ENCODE measurements at regions not wholly inside any gene's neighbourhood (a gene's known extent, or its start where the extent isn't known, plus 50 kb on each side); places are given as distances from the start of the nearest gene placed in this dataset.
"Not testable (repeated sequence)": the region's sequence is repeated elsewhere in the genome, so short reads cannot be mapped to it uniquely, and the experiment has no call there.

DNA sequence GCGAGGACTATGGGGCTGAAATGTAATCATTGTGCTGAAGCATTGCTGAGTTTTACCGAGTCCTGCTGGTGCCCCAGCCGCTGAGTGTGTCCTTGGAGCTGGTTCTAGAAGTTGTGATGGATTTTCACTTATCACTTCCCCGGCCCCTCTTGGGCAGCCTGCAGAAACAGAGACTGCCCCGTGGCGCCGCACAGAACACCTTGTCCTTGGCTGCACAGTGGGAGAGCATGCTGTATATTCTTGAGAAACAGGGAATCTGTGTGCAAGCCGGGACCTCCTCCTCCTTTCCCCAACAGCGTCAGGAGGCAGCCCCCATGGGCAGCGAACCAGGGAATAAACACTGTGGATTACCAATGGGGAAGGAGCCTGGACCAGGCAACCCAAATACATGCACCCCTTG is 90.6 kb upstream of the RUFY1 start:
- Histone ChIP-seq H3K4me1 (no peaks in the 10 kb centered on the region), H3K27me3 (no peaks in the 10 kb centered on the region), H3K27ac (no peak overlapping the region), H3K9me3 (peaks cover 0 to 3% of the 10 kb centered on the region in 2 donors), H3K4me3 (no peak overlapping the region), H3K36me3 (no peaks in the 10 kb centered on the region)
- TF ChIP-seq, protein P1, sequence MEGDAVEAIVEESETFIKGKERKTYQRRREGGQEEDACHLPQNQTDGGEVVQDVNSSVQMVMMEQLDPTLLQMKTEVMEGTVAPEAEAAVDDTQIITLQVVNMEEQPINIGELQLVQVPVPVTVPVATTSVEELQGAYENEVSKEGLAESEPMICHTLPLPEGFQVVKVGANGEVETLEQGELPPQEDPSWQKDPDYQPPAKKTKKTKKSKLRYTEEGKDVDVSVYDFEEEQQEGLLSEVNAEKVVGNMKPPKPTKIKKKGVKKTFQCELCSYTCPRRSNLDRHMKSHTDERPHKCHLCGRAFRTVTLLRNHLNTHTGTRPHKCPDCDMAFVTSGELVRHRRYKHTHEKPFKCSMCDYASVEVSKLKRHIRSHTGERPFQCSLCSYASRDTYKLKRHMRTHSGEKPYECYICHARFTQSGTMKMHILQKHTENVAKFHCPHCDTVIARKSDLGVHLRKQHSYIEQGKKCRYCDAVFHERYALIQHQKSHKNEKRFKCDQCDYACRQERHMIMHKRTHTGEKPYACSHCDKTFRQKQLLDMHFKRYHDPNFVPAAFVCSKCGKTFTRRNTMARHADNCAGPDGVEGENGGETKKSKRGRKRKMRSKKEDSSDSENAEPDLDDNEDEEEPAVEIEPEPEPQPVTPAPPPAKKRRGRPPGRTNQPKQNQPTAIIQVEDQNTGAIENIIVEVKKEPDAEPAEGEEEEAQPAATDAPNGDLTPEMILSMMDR (IDR thresholded peaks at IDR 0.05), result no peak
- no peak for TF ChIP-seq POLR2A (IDR thresholded peaks at IDR 0.05)
- intact Hi-C loops (cut with DNase I; ENCODE audit: low total_unique reads), result no loop called here
- DNase-seq, result no peak

DNA sequence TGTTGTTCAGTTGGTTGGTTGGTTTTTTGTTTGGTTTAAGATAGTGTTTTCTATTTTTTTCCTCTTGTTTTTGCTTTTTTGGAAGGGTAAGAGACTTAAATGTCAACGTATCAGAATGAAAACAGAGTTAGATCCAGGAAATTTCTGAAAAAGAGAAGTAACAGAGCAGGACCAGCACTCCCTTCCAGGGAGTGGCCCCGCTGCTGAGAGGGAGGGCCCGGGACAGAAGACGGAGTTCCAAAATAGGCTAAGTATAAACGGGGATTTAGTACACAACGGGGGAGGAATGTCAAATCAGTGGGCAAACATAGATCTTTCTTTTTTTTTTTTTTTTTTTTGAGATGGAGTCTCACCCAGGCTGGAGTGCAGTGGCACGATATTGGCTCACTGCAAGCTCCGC is 92.7 kb upstream of the RUFY1 start:
- TF ChIP-seq, protein P1 (IDR thresholded peaks at IDR 0.05), result no peak
- no peak for TF ChIP-seq POLR2A (IDR thresholded peaks at IDR 0.05)
- DNase-seq, result no peak

DNA sequence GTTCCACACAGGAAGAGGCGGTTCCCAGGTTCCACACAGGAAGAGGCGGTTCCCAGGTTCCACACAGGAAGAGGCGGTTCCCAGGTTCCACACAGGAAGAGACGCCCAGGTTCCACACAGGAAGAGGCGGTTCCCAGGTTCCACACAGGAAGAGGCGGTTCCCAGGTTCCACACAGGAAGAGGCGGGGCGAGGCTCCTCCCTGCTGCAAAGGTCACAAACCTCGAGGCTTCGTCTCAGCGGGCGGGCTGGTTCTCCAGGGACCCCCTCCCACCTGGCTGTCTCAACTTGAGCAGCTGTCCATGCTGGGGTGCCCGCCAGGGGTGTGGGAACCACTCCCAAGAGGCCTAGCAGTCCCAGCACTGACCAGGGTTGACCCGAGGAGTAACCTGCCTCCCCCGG is 94.3 kb upstream of the RUFY1 start:
- H3K27ac ChIP-seq; H3K4me1 ChIP-seq; intact Hi-C loops (cut with DNase I; ENCODE audit: low total_unique reads); DNase-seq; H3K4me3 ChIP-seq; H3K36me3 ChIP-seq; H3K27me3 ChIP-seq; H3K9me3 ChIP-seq: not testable (repeated sequence)

More for the DNA sequence above, 92.7 kb upstream of the RUFY1 start:
- H3K36me3 ChIP-seq, result no peaks in the 10 kb centered on the region
- H3K4me1 ChIP-seq, result no peaks in the 10 kb centered on the region
- H3K9me3 ChIP-seq, result no peaks in the 10 kb centered on the region
- no peak overlapping the region for H3K27ac ChIP-seq
- intact Hi-C loops (cut with DNase I; ENCODE audit: low total_unique reads), result no loop called here
- H3K27me3 ChIP-seq, result no peaks in the 10 kb centered on the region
- H3K4me3 ChIP-seq, result no peak overlapping the region

DNA sequence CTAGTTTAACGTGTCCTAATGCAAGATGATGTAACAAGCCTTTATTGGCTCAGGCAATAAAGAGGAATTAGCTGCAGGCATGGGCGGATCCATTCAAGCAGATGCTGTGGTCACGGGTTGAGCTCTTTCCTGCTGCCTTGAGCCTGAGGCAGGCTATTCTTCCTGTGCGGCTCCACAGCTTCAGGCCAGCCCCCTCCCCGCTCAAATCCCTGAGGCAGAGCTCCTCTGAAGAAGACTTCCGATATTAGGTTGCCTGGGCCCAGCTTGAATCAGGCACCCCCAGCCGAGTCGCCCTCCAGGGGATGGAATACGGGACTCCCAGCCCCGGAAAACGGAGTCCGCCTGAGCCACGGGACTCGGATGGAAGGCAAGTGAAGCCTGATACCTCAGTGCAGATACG is 95.0 kb upstream of the RUFY1 start:
- intact Hi-C loops (cut with DNase I; ENCODE audit: low total_unique reads), result no loop called here
- H3K4me3 ChIP-seq, result no peak overlapping the region
- no peak overlapping the region for H3K27ac ChIP-seq
- no peak for DNase-seq
- no peak for TF ChIP-seq POLR2A (IDR thresholded peaks at IDR 0.05)
- TF ChIP-seq, protein P1 (IDR thresholded peaks at IDR 0.05), result no peak
- no peaks in the 10 kb centered on the region for H3K27me3 ChIP-seq
- H3K4me1 ChIP-seq, result no peaks in the 10 kb centered on the region
- H3K9me3 ChIP-seq, result no peaks in the 10 kb centered on the region
- H3K36me3 ChIP-seq, result no peaks in the 10 kb centered on the region

DNA sequence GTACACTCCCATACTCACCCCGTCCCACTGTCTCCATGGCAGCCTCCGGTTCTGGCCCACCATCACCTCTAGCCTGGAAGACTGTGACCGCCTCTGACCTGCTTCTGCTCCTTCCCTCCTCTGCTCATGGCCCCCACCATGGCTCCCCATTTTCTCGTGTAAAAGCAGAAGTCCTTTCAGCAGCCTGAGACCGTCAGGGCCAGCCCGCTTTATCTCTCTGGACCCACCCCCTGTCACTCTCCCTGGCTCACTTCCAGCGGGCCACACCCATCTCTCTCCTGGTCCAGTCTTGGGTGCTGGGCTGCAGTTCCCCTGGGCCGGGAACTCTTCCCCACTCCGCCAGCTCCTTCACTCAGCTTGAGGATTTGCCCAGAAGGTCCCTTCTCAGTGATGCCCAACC is 96.0 kb upstream of the RUFY1 start:
- H3K27ac ChIP-seq, result no peak overlapping the region
- no peak for DNase-seq
- no peak overlapping the region for H3K4me3 ChIP-seq
- TF ChIP-seq, protein P1 (IDR thresholded peaks at IDR 0.05), result no peak
- no peak for TF ChIP-seq POLR2A (IDR thresholded peaks at IDR 0.05)
- no peaks in the 10 kb centered on the region for H3K9me3 ChIP-seq
- H3K27me3 ChIP-seq, result no peaks in the 10 kb centered on the region
- H3K4me1 ChIP-seq, result no peaks in the 10 kb centered on the region
- intact Hi-C loops (cut with DNase I; ENCODE audit: low total_unique reads), result no loop called here
- no peaks in the 10 kb centered on the region for H3K36me3 ChIP-seq

DNA sequence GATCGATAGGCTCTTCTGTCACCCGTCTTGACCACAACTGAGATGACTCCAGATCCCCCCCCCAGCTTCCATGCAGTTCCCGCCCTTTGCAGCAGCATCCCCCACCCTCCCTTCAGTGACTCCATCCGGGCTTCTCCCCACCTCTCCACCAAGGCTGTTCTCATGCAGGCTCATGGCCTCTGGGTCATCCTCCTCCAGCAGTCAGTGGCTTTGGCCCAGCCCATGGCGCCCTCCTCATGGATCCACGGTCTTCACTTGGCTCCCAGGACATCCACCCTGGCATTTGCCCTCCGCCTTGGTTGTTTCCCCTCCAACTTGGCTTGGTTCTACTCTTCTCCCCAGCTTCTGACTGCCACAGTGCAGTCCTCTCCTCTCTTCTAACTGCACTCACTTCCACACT is 96.7 kb upstream of the RUFY1 start:
- no peak overlapping the region for H3K27ac ChIP-seq
- H3K4me3 ChIP-seq, result no peak overlapping the region
- H3K4me1 ChIP-seq, result no peaks in the 10 kb centered on the region
- TF ChIP-seq, protein P1 (IDR thresholded peaks at IDR 0.05), result no peak
- TF ChIP-seq POLR2A (IDR thresholded peaks at IDR 0.05), result no peak
- H3K27me3 ChIP-seq, result no peaks in the 10 kb centered on the region
- DNase-seq, result no peak
- no peaks in the 10 kb centered on the region for H3K36me3 ChIP-seq
- no peaks in the 10 kb centered on the region for H3K9me3 ChIP-seq
- intact Hi-C loops (cut with DNase I; ENCODE audit: low total_unique reads), result no loop called here

Data from uterus (tissue), 3 donors.